GM18508 (cell line): ENCODE measurements at regions not wholly inside any gene's neighbourhood (a gene's known extent, or its start where the extent isn't known, plus 50 kb on each side); places are given as distances from the start of the nearest gene placed in this dataset.
"Not testable (repeated sequence)": the region's sequence is repeated elsewhere in the genome, so short reads cannot be mapped to it uniquely, and the experiment has no call there.

ENCODE experiments used
- ATAC-seq: cut with Tn5 transposase; IDR thresholded peaks from one replicate; pipeline ENCODE4 v1.9.1; 2021; ENCODE audit warnings: moderate number of reproducible peaks; ENCODE audit not compliant: insufficient read depth, unreplicated experiment

- ATAC-seq, result not testable (repeated sequence)
Measured at GRCh38 chr9:67162827-67163226, 170.5 kb upstream of the SPATA31A3 start.

GRCh38 chr9:67155218-67155617 is 162.9 kb upstream of the SPATA31A3 start:
- ATAC-seq, result not testable (repeated sequence)

DNA sequence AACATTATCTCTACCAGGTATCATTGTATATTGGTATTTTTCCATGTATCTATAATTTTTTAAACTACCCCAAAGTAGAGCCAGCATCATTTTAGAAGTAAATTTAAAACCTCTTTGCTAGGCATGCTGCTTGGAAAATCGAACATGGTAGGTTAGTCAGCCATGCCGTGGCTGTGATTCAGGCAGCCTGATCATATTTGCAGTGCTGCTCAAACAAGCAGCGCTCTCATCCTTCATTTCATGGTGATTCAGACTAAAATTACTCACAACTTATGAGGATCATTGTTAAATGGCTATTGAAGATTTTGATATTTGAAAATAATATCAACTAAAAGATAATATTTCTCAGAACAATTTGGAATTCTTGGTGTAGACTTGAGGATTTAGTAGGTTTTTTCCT is 161.2 kb upstream of the SPATA31A3 start:
- not testable (repeated sequence) for ATAC-seq

DNA sequence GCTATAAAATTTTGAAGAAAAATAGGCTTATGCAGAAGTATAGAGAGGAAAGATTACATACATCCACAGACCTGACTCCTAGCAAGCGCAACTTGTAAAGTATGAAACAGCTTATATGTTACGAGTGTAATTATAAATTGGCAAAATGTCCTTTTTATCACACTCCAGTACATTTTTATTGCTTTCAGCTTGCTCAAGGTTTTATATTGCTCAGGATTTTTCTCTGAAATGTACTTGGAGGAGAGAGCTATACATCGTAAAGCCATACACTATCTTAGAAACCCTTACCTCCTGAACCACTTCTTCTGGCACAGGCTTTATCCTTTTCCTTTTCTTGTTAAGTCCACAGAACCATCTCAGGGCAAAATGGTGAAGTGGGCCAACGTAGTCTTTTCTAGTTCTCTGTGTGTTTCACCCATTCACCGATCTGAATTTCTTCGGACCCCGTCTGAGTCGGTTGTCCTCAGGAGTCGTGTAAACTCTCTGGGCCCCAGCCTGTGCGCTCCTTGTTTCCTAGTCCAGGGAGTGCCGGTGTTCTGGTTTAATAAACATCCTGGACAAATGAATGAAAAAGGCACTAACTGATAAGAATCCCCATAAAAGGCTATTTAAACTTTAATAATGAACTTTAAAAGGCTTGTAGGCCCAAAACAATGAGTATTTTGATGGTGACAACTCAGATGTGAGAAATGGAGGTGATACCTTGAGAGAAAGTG is 150.2 kb upstream of the SPATA31A3 start:
- not testable (repeated sequence) for ATAC-seq

DNA sequence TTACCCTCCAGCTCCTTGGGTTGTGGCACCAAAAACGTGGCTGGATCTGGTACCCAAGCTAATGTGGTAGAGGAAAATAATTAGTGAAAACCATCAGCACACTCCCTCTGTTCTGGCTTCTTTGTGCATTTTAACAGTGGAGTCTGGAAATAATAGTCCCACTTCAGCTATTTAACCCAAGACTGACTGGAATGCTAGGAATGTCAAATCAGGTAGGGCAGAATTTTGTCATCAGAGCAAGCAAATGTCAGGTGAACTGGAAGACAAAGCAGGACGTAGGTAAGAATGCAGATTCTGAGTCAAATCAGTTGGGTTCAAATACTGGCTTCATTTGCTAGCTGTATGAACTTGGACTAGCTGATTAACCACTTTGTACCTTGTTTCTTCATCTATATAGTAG is 144.0 kb upstream of the SPATA31A3 start:
- ATAC-seq, result not testable (repeated sequence)

GRCh38 chr9:67133124-67133523 is 140.8 kb upstream of the SPATA31A3 start:
- ATAC-seq, result not testable (repeated sequence)

DNA sequence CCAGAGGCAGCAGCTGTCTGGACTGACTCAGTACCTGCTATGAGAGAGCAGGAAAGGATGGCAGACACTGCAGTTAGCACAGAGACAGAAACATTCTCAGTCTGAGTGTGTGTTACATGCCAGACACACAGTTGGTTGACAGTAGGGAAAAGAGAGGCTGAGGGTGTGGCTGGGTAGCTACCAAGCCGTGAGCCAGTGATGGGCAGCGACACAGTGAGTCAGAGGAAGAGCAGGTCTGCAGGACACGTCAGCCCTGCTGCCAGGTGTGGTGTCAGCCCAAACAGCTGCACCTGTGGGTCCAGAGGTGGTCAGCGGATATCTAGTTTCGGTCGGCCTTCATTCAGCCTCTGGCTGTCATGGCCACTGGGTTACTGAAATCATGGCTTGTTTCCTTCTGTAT is 124.4 kb upstream of the SPATA31A3 start:
- not testable (repeated sequence) for ATAC-seq

DNA sequence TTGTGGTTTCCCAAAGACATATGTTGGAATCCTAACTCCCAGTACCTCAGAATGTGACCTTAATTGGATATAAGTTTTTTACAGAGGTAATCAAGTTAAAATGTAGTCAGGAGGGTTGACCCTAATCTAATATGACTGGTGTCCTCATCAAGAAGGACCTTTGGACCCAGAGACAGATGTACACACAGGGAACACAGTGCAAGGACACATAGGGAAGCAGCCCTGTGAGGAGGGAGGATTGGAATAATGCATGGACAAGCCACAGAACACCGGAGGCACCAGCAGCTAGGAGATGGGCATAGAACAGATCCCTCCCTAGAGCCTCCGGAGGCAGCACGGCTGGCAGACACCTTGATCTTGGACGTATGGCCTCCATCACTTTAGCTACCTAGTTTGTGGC is 119.8 kb upstream of the SPATA31A3 start:
- not testable (repeated sequence) for ATAC-seq

GRCh38 chr9:67111733-67112132 is 119.4 kb upstream of the SPATA31A3 start:
- not testable (repeated sequence) for ATAC-seq

- ATAC-seq, result not testable (repeated sequence)
Measured at GRCh38 chr9:67109859-67110258, 117.5 kb upstream of the SPATA31A3 start.

DNA sequence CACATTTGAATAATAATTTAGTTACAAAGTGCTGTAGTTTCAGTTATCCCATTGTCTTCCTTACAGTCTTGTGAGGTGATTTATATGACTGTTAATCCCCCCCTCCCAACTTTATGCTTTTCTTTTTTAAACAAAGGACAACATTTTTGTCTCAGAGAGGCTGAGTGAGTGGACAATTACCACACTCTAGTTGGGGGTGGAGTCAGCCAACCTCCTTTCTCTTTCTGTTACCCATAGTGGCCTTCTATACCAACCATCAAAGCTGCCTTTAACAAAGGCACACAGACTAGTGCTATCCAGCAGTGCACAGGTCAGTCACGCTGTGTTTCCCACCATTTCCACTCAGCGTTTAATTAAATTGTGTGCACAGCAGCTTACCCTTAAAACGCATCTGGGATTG is 114.3 kb upstream of the SPATA31A3 start:
- not testable (repeated sequence) for ATAC-seq

- not testable (repeated sequence) for ATAC-seq
Measured at GRCh38 chr9:67102506-67103276, 110.3 kb upstream of the SPATA31A3 start.

DNA sequence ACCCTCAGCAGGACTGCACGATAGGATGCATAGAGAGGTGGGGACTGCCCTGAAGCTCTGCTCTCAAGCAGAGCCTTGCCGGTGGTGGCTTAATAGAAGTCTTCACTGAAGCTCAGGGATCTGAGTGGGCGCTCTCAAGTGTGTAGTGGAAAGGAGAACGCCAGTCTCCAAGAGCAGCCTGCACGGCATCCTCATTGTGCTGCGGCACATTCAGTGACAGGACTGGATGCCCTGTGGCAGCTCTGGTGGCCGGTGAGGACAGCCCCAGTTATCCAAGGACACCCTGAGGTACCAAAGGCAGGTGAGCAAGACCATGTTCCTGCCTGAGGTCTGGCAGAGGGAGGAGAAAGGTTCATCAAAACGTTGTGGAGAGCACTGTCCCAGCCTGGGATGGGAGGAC is 98.8 kb upstream of the SPATA31A3 start:
- ATAC-seq, result not testable (repeated sequence)

- not testable (repeated sequence) for ATAC-seq
Measured at GRCh38 chr9:67086862-67087261, 94.5 kb upstream of the SPATA31A3 start.

- not testable (repeated sequence) for ATAC-seq
Measured at GRCh38 chr9:67066140-67066539, 73.8 kb upstream of the SPATA31A3 start.

- not testable (repeated sequence) for ATAC-seq
Measured at GRCh38 chr9:67058898-67059715, 66.8 kb upstream of the SPATA31A3 start.
